DLD1 (cell line): ENCODE measurements at regions not wholly inside any gene's neighbourhood (a gene's known extent, or its start where the extent isn't known, plus 50 kb on each side); places are given as distances from the start of the nearest gene placed in this dataset.
"Not testable (repeated sequence)": the region's sequence is repeated elsewhere in the genome, so short reads cannot be mapped to it uniquely, and the experiment has no call there.

Experiments used
- in situ Hi-C: cut with HindIII; loops from 2 replicates; pipeline ENCODE4 v1.10.0; 2017; ENCODE audit warnings: low sequenced_read_pairs

DNA sequence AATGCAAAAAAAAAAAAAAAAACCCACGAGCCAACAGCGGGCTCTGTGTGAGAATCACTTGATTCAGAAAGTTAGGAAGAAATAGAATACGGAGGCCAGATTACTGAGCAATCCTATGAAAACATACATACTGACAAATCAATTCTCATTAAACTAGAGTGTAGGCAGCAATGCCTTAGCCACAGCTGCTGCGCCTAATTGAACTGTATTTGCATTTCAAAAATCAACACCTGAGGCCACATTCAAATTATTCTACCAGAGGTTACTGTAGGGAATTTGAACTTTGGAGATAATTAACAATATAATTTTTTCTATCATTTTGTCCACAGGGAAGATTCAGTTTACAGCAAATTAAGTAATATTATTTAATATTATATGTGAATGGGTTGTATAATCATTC lies 138.4 kb upstream of the PLD5 start:
- in situ Hi-C loops = no loop called here

- in situ Hi-C loops = not testable (repeated sequence)
These were observed 129.3 kb upstream of the PLD5 start for GRCh38 chr1:242653772-242654171.

GRCh38 chr1:242651817-242652216 lies 127.3 kb upstream of the PLD5 start:
- in situ Hi-C loops = no loop called here

DNA sequence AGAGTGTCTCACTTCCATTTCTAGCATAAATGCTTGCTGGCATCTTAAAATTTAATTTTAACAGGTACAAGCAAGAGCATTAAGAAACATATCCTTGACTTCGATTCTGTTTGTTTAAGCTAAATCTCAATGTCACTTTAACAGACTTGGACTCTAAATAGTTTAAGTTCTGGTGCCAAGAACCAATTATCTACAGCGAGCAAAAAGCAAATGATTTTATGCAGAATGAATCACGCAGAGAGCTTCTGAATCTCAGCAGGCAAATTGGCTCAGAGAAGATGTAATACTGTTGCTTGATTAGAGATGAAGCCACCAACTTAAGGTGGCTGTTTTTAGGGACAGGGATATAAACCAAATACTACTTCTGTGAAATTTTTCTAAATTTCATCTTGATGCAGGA lies 117.0 kb upstream of the PLD5 start:
- in situ Hi-C loops = no loop called here

- in situ Hi-C loops = no loop called here
These were observed 114.6 kb upstream of the PLD5 start for GRCh38 chr1:242639104-242639503.

DNA sequence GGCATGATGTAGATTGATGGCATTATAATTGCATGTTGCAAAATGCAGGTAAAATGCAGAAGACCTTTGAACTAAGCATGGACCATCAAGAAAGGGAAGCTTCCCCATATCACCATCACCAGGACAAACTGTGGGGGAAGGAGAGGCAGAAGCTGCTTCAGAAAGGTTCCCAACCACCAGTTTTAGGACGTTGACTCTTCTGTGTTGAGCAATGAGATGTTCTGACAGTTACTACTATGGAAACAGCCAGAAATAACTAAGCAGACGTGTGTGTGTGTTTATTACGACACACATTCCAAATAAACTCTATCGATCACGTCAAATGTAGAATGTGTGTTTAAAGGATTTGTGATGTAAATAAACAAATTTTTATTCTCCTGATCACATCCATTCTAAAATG lies 110.2 kb upstream of the PLD5 start:
- in situ Hi-C loops = no loop called here

DNA sequence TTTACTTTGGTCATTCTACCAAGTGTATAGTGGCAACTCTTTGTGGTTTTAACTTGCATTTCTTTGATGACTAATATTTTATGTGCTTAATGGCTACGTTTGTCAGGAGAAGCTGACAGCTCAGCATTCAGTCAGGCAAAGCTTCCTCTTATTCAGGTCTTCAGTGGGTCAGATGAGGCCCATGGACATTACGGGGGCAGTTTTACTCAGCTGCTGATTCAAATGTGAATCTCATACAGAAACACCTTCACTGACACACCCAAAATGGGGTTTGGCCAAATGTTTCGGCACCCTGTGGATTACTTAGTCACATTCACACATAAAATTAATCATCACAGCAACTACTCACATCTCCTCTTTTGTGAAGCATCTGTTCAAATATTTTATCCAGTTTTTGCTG lies 104.9 kb upstream of the PLD5 start:
- in situ Hi-C loops = no loop called here

GRCh38 chr1:242623756-242624155 lies 99.3 kb upstream of the PLD5 start:
- in situ Hi-C loops = no loop called here

DNA sequence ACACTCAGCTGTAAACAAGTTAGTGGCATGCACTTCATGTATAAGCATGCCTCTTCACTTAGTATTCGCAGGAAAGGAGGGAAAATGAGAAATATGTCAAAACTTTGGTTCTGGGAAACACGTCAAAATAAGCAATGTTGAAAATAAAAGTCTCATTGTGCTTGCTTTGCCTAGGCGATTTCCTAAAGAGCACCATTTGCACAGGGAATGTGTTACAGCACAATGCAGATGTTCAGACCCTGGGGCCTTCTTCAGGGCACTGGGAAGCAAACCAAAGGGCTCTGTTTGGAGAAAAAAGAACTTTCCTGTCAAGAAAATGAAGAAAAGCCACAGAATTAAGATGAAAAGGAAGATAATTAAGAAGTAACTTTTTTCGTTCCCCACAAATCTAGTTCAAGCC lies 98.6 kb upstream of the PLD5 start:
- in situ Hi-C loops = no loop called here

DNA sequence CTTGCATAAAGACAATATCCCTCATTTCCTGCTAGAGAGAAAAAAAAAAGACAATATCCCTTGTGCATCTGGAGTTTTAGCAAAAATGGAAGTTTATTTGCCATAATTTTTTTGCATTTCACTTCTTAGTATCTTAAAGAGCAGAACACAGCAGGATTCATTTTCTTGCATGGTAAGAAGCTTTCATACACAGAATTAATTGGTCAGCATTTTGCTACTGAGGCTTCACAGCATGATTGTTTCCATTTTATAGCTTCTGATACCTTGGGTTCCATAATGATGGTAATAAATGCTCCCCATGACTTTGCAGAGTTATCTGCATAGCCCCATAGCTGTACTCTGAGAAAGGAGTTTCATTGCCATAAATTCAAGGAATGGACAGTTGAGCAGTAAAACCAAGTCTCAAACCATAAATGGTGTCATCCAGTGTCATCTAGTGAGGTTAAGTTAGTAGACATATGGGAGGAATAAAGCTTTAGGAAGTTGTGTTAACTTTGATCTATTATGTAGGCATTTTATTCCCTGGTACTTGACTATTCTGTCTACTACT lies 88.8 kb upstream of the PLD5 start:
- in situ Hi-C loops = no loop called here

DNA sequence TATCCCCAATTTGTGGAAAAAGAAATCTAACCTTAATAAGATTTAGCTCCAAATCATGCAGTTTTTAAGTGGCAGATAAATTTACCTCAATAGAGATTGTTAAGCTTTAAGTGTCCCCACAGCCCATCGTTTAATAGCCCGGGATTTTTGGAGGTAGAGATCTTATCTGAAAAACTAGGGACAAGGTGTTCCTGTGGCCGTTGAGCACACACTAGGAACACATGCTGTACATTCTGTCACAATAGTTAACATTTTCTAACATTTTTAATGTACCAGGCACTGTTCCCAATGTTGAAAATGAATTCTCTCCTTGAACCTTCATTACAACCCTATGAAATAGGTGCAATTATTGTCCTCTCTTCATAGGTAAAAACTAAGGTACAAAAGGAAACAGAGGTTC lies 85.7 kb upstream of the PLD5 start:
- in situ Hi-C loops = no loop called here

DNA sequence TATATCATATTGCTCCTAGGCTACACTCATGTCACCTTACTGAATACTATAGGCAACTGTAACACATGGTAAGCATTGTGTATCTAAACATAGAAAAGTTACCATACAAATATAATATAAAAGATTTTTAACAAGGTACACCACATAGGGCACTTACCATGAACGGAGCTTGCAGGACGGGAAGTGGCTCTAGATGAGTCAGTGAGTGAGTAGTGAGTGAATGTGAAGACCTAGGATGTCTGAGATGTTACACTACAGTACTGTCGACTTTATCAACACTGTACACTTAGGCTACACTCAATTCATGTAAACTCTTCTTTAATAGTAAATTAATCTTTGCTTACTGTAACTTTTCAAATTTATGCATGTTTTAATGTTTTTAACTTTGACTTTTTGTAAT lies 81.0 kb upstream of the PLD5 start:
- in situ Hi-C loops = no loop called here

GRCh38 chr1:242602001-242602400 lies 77.5 kb upstream of the PLD5 start:
- in situ Hi-C loops = no loop called here

DNA sequence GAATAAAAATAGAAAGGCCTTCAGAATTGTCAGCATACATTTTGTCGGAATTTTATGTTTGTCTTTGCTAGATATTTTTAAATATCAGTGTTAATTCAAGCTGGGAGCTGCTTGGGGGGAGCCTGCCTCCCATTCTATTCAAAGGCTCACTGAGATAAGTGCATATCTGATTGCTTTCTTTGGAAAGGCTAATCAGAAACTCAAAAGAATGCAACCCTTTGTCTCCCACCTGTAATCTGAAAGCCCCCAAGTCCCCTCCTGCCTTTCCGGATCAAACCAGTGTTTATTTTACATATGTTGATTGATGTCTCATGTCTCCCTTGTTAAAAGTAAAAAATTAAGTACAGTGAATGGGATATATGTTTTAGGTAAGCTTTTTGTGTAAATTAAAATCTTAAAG lies 69.3 kb upstream of the PLD5 start:
- in situ Hi-C loops = not testable (repeated sequence)

DNA sequence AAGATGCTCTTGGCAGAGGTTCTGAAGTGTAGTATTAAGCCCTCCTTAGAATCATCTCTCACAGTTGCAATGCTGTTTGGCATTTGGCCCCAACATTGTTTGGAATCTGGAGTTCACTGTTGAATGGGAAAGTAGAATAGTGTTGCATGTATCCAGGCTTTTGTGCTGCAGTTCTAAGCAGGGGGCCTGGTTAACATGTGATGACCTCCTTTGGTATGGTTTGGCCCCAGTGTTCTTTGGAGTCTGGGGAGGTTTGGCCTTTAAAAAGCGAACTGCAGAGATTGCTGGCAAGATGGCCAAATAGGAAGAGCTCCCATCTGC lies 61.8 kb upstream of the PLD5 start:
- in situ Hi-C loops = no loop called here

GRCh38 chr1:242585616-242586359 lies 61.3 kb upstream of the PLD5 start:
- in situ Hi-C loops = no loop called here

DNA sequence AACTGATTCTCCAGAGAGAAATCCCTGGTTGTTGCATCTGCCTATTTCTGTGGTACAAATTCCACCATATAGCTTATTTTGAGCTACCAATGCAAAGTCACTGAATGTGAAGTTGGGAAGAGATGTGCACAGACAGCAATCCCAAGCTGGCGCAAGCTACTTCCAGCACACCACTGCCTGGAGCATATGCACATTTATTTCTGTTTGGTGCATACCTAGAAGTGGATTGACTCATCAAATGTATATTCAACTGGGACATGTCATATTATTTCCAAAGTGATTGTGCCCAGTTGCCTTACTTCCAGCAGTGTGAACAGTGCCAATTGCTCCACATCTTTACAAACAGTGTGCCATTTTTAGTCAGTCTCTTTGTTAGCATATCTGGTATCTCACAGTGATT lies 58.2 kb upstream of the PLD5 start:
- in situ Hi-C loops = no loop called here

DNA sequence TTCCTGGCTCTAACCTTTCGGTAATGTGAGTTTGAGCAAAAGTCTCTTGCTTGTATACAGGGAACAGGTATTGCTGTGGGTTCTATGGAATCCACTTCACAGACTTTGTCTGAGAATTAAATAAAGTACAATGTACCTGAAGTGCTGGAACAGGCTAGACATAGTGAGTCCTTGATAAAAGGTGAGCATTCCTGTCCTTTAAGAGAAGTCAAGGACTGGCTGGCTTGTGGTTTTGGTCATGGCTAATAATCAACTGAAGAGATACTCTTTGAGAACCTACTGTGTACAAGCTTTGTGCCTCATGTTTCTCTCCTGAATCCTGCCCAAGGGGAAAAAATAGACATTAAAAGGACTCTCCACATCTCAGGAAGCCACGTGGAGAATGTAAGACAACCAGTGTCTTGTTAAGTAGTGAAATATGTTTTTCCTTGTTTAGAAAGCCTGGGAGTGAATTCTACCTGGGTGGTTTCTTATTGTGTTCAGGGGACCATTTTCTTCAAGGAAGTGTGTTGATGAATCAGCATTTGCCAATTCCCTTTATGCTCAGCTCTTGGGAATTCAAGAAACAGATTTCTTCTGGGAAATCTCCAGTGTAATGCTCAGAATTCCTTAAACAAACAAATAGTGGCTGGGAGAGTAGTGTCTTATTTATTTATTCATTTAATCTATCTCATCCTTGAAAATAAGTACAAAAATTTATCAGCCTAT lies 55.2 kb upstream of the PLD5 start:
- in situ Hi-C loops = no loop called here
